Activated CD8-positive, alpha-beta memory T cell treated with anti-CD3 and anti-CD28 coated beads, Interleukin-2, amount 50 U/mL, for 48 hours (primary cell): ENCODE measurements at regions not wholly inside any gene's neighbourhood (a gene's known extent, or its start where the extent isn't known, plus 50 kb on each side); places are given as distances from the start of the nearest gene placed in this dataset.
"Not testable (repeated sequence)": the region's sequence is repeated elsewhere in the genome, so short reads cannot be mapped to it uniquely, and the experiment has no call there.

Source experiments
- DNase-seq: peaks from one replicate; pipeline ENCODE4 v3.0.0-alpha.2; 2020

DNA sequence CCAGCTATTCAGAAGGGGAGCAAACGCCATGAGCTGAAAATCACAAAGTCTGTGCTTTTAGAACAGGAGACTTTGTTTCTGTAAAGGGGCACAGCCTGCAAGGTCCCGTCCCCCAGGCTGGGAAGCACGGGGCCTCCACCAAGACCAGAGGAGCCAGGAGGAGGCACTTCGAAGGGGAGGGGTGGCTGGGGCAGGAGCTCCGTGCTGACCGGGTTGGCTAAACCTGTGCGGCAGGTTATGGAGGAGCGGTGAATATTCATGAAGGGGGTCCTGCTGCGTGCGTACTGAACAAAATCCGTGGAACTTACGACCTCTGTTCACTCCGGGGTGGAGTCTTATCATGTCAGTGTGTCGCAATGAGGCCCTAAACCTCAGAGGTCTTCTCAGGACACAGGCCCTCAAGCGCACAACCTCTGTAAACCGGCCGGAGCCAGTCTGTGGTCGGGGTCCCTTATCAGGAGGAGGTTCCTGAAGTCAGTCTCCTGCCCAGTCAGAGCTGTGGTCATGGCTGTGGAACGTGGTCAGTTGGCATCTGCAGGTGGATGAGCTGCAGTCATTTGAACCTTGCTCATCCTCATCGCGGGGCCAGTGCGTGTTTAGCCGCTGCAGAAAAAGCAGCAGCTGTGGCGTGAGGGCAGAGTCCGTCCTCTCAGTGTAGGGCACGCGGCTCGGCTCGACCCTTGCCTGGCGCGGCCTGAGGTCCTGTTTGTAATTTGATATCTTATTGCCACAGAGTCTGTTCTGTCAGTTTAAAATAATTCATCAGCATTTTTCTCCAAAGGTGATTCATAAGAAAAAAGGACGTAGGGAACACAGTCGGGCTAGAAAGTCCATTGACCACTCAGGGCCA lies 5507.7 kb upstream of the TPTE start:
- DNase-seq, result not testable (repeated sequence)

DNA sequence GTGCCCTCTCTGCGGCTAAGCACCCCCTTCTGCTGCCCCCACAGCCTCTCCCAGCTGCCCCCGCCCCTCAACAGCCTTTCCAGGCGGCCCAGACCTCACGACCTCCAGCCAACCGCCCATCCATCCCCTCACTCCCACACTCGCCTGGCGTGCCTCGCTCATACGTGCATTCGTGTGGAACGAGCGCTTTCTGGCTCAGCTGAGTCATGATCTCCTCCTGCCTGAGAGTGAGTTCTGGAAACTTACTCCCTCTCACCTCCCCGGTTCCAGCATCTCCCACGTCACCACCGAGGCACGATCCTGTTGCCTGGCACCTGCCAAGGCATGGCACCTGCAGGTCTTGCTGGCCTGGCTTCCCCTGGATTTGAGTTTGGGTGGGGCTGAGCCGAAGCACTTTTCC lies 5506.2 kb upstream of the TPTE start:
- not testable (repeated sequence) for DNase-seq

DNA sequence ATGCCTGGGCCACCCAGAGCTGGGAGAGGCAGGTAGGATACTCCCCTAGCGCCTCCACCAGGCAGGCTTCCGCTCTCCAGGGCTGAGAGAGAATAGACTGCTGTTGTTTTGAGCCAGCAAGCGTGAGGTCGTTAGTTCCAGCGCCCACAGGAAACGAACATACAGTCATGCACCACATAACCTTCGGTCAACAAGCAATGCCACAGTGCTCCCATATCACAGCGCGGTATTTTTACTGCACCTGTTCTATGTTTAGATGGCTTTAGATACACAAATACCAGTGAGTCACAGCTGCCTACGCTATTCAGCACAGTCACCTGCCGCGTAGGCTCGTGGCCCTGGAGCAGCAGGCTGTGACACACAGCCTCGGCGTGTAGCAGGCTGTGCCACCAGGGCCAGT lies 5502.3 kb upstream of the TPTE start:
- not testable (repeated sequence) for DNase-seq

DNA sequence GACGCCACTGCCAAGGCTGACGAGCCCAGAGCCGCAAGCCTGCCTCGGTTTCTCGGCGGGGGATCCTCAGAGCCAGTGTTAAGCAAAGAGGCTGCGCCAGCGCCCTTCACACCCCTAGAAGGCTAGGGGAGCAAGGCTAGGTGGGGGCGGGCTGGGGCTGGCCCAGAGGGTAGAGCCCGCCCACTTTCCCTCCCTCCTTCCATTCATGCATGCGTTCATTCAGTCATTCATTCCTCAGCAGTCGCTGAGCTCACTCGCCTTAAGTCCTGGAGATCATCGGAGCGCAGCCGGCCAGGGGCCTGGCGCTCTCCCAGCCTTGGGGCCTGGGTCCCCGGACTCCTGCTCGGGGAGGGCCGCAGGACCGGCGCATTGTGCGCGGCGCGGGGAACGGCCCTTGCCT lies 5499.6 kb upstream of the TPTE start:
- DNase-seq, result not testable (repeated sequence)

DNA sequence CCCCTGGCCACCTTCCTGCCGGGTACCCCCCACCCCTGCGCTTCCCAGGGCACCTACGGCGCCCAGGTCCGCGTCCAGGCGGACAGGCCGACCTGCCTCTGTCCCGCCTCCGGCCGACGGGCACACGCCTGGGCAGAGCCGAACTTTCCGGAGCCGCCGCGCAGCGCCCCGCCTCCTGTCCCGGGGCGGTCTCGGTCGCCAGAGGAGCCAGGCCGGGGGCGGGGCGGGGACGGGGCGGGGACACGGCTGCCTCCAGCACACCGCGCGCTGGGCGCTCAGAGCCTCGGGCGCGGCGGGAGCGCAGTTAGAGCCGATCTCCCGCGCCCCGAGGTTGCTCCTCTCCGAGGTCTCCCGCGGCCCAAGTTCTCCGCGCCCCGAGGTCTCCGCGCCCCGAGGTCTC lies 5499.1 kb upstream of the TPTE start:
- DNase-seq, result not testable (repeated sequence)

DNA sequence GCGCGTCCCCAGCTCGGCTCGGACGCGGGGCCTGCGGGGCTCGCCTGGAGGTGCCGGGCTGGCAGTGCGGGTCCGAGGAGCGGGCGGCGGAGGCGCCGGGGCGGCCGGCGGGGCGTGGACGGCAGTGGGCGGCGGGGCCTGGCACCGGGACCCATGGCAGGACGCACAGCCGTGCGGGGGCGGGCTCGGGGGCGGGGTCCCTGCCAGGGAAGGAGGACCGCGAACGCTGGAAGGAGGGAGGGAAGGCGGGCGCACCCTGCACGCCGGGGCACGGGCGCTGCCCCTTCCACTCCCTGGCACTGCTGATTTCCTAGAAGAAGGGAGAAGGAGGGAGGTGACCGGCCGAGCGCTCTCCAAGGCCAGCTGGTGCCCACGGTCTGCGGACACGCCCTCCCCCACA lies 5498.6 kb upstream of the TPTE start:
- DNase-seq, result not testable (repeated sequence)

DNA sequence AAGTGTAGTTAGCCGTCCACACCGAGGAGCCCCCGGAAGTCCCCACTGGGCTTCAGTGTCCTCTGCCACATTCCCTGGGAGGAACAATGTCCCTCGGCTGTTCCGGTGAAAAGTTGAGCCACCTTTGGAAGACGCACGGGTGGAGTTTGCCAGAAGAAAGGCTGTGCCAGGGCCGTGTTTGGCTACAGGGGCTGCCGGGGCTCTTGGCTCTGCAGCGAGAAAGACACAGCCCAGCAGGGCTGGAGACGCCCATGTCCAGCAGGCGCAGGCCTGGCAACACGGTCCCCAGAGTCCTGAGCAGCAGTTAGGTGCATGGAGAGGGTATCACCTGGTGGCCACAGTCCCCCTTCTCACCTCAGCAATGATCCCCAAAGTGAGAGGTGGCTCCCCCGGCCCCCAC lies 5486.2 kb upstream of the TPTE start:
- not testable (repeated sequence) for DNase-seq

DNA sequence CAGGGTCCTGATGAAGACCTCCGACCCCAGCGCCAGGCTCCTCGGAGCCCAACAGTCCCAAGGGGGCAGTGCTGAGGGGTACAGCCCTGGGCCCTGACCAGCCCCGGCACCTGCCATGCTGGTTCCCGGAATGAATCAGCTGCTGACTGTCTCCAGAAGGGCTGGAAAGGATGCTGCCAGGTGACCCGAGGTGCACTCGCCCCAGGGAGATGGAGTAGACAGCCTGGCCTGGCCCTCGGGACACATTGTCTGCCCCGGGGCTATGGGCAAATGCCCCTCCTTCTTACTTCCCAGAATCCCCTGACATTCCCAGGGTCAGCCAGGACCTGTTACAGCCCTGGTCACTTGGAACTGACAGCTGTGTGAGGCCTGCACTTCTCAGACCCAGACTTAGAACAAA lies 5485.8 kb upstream of the TPTE start:
- not testable (repeated sequence) for DNase-seq

DNA sequence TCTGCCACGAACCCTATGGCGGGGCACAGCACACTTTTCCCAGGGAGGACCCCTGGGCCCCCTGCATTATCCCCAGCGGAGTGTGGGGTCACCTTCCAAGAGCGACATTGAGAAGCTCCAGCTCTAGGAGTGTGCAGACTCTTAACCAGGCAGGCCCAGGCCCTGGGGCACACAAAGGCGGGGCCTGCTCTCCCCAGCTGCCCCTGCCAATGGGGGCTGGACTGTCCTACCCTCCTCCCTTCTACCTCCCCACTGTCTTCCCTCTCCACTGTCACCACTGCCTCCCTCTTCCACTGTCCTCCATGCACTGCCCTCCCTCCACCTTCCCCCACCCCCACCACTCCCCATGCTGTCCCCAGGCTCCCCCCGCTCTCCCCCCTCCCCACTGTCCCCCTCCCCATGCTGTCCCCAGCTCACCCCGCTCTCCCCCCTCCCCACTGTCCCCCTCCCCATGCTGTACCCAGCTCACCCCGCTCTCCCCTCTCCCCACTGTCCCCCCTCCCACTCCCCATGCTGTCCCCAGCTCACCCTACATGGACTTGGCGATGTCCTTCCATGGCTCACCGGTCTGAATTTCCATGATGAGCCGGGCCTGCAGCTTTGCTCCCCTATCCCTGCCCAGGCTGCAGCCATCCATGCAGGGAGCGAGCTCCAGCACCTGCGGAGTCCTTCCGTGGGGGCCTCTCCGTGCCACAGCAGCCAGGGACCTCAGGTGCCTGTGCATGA lies 5483.6 kb upstream of the TPTE start:
- DNase-seq, result not testable (repeated sequence)

DNA sequence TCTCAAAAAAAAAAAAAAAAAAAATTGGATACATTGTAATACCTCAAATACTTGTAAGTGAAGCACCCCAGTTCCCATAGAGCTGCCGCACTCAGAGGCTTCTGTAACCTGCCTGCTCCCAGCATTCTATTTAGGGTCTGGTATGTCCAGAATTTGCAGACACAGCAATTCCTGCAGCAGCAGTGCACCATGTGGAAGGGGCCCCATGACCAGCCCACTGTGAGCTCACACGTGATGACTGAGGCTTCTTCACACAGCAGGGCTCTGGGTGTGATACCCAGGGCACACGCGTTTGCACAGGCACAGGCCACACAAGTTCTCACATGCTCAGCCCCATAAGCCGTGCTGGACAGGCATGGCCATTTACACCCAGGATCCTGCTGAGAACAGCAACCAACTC lies 5481.5 kb upstream of the TPTE start:
- not testable (repeated sequence) for DNase-seq

DNA sequence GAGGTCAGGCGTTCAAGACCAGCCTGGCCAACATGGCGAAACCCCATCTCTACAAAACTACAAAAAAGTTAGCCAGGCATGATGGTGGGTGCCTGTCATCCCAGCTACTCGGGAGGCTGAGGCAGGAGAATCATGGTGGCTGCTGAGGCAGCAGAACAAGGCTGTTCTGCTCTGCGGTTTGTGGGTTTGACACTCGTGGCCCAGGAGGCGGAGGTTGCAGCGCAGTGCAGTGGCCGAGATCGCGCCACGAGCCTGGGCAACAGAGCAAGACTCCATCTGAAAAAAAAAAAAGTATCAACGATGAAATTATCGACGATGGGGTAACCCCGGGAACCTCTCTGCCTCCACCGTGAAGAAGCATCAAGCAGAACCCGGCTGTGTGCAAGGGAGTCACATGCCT lies 5478.8 kb upstream of the TPTE start:
- DNase-seq, result not testable (repeated sequence)

DNA sequence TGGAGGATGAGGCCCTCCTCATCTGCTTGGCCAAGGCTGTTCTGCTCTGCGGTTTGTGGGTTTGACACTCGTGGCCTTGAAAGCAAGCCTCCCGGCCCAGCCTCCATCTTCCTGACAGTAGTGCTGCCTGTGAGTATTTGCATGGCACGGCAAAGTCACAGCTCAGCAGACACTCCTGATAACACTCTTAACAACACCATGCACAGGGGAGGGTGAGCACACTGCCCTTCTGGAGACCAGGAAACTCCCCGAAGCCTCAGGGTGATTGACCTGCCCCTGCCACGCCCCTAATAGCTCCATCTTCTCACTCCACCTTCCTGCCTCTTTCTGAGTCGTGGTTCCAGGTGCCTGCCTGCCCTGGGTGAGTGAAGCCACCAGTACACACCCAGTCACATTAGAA lies 5476.6 kb upstream of the TPTE start:
- DNase-seq, result not testable (repeated sequence)

DNA sequence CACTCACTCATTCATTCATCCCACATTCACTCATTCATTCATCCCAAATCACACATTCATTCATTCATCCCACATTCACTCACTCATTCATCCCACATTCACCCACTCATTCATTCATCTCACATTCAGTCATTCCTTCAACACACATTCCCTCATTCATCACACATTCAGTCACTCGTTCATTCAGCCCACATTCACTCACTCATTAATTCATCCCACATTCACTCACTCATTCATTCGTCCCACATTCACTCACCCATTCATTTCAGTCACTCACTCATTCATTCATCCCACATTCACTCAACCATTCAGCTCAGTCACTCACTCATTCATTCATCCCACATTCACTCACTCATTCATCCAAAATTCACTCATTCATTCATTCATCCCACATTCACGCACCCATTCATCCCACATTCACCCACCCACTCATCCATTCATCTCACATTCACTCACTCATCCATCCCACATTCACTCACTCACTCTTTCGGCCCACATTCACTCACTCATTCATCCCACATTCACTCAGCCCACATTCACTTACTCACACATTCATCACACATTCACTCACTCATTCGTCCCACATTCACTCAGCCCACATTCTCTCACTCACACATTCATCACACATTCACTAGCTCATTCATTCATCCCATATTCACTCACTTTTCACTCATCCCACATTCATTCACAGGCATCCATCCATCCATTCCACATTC lies 5469.9 kb upstream of the TPTE start:
- DNase-seq, result not testable (repeated sequence)

DNA sequence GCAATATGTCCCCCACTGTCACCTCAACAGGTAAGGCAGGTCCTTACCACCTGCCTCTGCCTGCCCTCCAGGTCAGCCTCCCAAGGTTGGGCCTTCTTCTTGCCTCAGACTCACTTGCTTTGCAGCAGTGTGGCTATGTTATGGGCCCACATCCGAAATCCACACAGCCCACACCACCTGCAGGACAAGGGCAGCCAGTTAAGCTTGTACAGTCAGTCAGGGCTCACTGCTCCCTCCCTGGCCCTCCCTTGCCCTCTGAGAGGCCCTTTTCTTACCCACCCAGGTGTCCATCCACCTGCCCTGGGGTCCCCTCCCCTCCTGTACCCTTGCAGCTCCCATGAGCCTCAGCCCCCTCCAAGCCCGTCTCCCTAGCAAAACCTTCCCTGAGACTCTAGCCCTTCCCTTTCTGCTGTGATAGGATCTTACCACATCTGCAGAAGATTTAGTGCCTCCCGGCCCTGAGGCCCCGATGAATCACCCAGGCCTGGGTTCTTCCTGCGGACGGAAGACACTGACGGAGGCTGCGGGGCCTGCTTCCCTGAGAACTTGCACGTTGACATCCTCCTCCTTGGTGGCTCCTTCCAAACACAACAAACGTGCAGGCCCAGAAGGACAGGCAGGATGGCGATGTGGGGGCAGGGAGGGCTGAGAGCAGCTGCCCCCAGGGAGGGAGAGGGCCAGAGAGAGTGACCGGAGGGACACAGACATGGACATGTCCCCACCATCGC lies 5466.2 kb upstream of the TPTE start:
- not testable (repeated sequence) for DNase-seq

DNA sequence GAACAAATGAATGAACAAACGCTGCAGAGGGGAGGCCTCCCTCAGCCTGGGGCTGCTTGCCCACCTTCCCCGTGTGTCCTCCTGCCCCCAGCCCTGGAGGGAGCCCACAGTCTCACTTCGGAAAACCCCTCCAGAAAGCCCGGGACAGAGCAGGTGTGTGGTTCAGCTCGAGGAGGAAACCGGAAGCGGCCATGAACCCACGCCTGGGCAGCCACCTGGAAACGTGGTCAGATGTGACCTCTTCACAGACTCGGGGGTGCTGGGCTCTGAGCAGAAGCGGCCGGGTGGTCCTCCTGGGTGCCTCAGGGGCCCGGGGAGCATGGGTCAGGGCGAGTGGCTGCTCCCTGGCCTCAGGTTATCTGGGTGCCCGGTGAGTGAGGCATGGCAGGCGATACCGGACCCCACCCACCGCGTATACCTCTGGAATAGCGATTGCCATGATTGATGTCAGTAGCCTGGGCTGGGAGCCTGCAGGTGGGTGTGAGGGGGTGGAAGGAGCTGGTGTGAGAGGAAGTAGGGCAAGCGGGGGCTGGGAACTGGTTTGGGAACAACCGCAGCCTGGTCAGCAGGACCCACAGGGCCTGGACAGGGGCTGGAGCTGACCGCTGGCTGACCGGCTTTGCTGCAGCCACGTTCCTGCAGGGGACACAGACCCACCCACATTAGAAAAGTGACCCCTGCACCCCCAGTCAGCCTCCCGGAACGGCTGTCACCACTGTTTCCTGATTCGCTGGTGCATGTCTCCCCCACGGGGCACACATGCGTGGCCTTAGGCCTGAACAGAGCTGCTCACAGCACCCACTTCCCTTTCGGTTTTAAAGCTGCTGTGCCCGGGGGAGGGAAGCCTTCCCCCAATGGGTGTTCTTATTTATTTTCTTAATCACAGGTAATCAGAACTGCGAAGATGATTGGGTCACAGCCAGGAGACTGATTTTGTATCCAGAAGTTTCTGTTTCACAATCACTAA lies 5465.1 kb upstream of the TPTE start:
- not testable (repeated sequence) for DNase-seq

DNA sequence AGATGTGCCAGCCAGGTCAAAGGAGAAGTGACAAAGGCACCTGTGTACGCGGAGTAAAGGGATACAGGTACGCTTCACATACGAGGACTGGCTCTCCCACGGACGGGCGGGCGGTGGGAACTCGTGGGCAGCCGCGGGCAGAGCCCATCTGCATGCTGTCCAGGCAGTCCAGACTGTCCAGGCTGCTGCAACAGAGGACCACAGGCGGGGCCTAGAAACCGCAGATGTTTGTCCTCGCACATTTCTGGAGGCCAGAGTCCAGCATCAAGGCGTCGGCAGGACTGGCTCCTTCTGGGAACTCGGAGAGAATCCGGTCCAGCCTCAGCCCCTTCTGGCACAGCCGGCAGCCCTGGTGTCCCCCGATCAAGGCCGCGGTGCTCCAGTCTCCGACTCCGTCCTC lies 5464.3 kb upstream of the TPTE start:
- not testable (repeated sequence) for DNase-seq

DNA sequence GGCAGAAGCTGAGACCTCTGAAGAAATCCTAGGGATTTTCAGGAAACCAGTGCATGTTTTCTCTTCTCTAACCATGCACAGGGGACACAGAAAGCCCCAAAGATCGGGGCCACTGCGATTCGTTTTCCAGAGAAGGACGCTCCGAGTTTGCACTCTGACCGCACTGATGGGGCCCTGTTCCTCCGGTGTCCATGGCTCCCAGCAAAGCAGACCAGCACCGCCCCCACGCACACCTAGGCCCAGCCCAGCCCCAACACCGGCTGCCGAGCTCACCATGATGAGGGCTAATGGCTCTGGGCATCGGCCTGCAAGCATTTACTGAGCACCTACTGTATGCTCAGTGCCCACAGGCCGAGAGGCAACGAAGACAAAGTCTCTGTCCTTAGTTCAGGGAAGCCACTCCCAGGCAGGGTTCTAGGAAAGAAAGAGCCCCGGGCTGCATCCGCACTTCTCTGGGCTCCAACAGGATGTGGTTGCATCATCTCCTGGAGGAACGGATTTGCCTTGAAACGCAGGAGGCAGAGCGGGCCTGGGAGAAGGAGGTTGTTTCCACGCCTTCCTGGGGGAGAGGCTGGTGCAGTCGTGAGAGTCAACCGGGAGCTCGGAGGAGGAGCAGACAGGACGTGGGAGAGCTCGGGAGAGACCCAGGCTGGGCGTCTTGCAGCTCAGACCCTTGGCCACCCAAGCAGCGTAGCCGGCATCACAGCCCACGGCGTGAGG lies 5460.9 kb upstream of the TPTE start:
- DNase-seq, result not testable (repeated sequence)

DNA sequence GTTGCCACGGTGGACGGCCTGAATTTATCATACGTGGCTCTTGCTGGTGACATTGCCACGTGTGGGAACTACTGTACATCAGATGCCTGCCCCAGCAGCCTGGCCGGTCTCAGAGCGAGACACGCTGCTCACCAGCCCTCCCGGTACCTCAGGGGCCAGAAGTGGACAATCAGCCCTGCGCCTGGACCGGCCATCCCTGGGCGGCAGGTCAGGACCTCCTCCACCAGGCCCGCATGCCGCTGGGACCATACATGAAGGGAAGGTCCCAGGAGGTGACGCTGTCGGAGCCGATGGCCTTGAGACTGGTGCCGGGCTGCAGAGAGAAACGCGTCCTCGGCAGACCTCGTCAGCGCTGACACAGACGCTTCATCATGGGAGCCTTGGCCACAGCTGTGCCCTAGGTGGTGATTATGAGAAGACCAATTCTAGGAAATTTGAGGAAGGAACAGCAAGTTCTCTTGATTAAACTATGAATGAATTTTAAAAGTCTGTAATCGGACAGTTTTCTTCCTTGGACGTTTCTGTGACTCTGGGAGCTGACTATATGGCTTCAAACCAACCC lies 5456.7 kb upstream of the TPTE start:
- DNase-seq, result not testable (repeated sequence)

DNA sequence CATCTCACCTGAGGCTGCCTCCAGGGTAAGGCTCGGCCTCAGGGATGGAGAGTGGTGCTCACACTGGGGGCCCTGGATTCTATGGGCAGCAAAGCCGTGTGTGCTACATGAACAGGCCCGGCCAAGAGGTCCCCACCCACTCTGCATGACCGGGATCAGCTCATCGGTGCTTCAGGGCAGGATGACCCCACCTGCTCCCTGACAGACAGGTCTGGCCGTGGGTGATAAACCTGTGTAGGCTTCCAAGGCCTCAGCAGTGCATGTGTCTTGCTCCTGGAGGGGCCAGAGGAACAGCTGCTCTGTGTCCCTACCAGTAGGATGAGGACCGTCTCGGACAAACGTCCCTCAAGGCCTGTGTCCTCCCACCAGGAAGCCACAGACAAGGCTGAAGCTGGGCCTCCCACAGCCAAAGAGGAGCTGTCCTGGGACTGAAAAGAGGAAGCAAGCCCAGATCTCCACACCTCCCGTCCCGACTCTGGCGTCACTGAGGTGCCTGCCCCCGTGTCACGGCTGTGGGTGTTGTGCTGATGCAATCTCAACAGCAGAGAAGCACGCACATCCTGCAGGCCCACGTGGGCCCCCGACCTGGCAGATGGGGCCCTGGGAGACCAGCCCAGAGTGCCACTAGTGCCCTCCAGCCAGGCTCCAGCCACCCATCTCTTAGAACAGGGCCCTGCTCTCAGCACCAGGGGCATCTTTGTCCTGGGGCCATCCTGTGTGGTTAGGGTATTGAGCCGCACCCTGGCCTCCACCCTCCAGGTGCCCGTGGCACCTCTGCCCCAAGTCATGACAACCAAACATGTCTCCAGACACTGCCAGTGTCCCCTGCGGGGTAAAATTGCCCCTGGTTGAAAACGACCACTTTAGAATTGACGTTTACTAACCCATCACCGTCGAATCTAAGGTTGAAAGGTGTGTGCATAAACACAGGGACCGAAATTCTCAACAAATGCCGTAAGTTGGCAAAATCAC lies 5455.9 kb upstream of the TPTE start:
- DNase-seq, result peak; percentile 71
